Stomach (tissue), 4 donors: ENCODE measurements at regions not wholly inside any gene's neighbourhood (a gene's known extent, or its start where the extent isn't known, plus 50 kb on each side); places are given as distances from the start of the nearest gene placed in this dataset.

Experiments used
- POLR2A ChIP-seq, 4 donors: fragments of 450-650 bp; IDR thresholded peaks; one replicate each; pipeline ENCODE4 v1.6.1; 2016; ENCODE audit warnings: antibody characterized with exemption in 4 of 4, control low read depth in 2 of 4, mild to moderate bottlenecking in 1 of 4, moderate library complexity in 1 of 4
- TF ChIP-seq, protein P1 (sequence below), 7 experiments: fragments of 450-650 bp in 4 of 7; fragments of 200-600 bp in 3 of 7; sonication (generic) in 3 of 7; IDR thresholded peaks; one replicate each; pipeline ENCODE4 v1.5.1; 2016 to 2019; ENCODE audit warnings: antibody characterized with exemption in 7 of 7, control low read depth in 2 of 7, mild to moderate bottlenecking in 1 of 7

DNA sequence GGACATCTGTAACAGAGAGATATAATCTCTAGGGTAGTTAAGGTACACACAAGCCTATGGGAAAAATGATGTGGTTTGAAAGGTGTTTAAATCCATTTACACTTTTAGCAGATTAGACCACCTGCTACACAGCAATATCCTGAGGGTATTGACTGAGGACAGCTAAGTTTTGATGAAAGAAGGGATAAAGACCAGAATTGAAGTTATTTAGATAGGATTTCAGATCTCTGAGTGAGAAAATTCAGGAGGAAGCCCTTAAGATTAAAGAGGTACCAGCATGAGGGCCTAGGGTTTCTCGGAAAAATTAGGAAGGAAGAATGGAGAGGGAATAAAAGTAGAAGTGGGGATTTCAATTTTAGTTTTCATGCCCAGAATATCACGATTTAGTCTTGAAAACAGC, 267.3 kb downstream of the COX7C start:
- TF ChIP-seq, protein P1, sequence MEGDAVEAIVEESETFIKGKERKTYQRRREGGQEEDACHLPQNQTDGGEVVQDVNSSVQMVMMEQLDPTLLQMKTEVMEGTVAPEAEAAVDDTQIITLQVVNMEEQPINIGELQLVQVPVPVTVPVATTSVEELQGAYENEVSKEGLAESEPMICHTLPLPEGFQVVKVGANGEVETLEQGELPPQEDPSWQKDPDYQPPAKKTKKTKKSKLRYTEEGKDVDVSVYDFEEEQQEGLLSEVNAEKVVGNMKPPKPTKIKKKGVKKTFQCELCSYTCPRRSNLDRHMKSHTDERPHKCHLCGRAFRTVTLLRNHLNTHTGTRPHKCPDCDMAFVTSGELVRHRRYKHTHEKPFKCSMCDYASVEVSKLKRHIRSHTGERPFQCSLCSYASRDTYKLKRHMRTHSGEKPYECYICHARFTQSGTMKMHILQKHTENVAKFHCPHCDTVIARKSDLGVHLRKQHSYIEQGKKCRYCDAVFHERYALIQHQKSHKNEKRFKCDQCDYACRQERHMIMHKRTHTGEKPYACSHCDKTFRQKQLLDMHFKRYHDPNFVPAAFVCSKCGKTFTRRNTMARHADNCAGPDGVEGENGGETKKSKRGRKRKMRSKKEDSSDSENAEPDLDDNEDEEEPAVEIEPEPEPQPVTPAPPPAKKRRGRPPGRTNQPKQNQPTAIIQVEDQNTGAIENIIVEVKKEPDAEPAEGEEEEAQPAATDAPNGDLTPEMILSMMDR (IDR thresholded peaks at IDR 0.05) = no peak
- no peak for TF ChIP-seq POLR2A (IDR thresholded peaks at IDR 0.05)
